Smooth muscle cell (in vitro differentiated cells): ENCODE measurements at regions not wholly inside any gene's neighbourhood (a gene's known extent, or its start where the extent isn't known, plus 50 kb on each side); places are given as distances from the start of the nearest gene placed in this dataset.
"Not testable (repeated sequence)": the region's sequence is repeated elsewhere in the genome, so short reads cannot be mapped to it uniquely, and the experiment has no call there.

ENCODE experiments used
- DNase-seq: peaks from one replicate; lab custom pipeline; 2025; ENCODE audit not compliant: unreplicated experiment; lab: John Stamatoyannopoulos, UW
- H2AFZ ChIP-seq: fragments of 200-600 bp; sonication (generic); 2 replicates; pipeline ENCODE4 v1.6.0; 2016; ENCODE audit warnings: antibody characterized with exemption, low read depth, mild to moderate bottlenecking
- H3F3A ChIP-seq: fragments of 200-600 bp; sonication (generic); 2 replicates; pipeline ENCODE4 v1.6.0; 2017; ENCODE audit warnings: antibody characterized with exemption, low read depth
- H3K27ac ChIP-seq: fragments of 200-600 bp; sonication (generic); 2 replicates; pipeline ENCODE4 v1.5.1; 2016; ENCODE audit warnings: low read depth, mild to moderate bottlenecking
- H3K27me3 ChIP-seq: fragments of 200-600 bp; sonication (generic); 2 replicates; pipeline ENCODE4 v1.6.1; 2016; ENCODE audit warnings: low read depth, mild to moderate bottlenecking
- H3K36me3 ChIP-seq: fragments of 200-600 bp; sonication (generic); 2 replicates; pipeline ENCODE4 v1.5.1; 2016; ENCODE audit warnings: low read depth
- H3K4me1 ChIP-seq: fragments of 200-600 bp; sonication (generic); 2 replicates; pipeline ENCODE4 v1.5.1; 2016; ENCODE audit warnings: low read depth
- H3K4me2 ChIP-seq: fragments of 200-600 bp; sonication (generic); 2 replicates; pipeline ENCODE4 v1.6.0; 2016; ENCODE audit warnings: mild to moderate bottlenecking
- H3K4me3 ChIP-seq: fragments of 200-600 bp; sonication (generic); 2 replicates; pipeline ENCODE4 v1.5.1; 2016; ENCODE audit warnings: mild to moderate bottlenecking
- H3K79me2 ChIP-seq: fragments of 200-600 bp; sonication (generic); 2 replicates; pipeline ENCODE4 v1.6.0; 2016; ENCODE audit warnings: low read depth, mild to moderate bottlenecking
- H3K9ac ChIP-seq: fragments of 200-600 bp; sonication (generic); 2 replicates; pipeline ENCODE4 v1.6.0; 2016; ENCODE audit warnings: low read depth
- H3K9me3 ChIP-seq: fragments of 200-600 bp; sonication (generic); replicated peaks from 2 replicates; pipeline ENCODE4 v1.5.1; 2016; ENCODE audit warnings: low read depth
- H4K20me1 ChIP-seq: fragments of 200-600 bp; sonication (generic); 2 replicates; pipeline ENCODE4 v1.6.0; 2016; ENCODE audit warnings: low read depth
- WGBS: methylation state at CpG from one replicate; pipeline ENCODE4 v1.1.7; 2016; ENCODE audit warnings: low lambda C conversion rate; 5-methylcytosine and 5-hydroxymethylcytosine counted together

- not testable (repeated sequence) for H3K4me3 ChIP-seq, H3F3A ChIP-seq, H3K4me1 ChIP-seq, H3K27ac ChIP-seq, DNase-seq, H3K9ac ChIP-seq, H2AFZ ChIP-seq, H3K79me2 ChIP-seq, H4K20me1 ChIP-seq, H3K4me2 ChIP-seq, H3K36me3 ChIP-seq, H3K9me3 ChIP-seq, H3K27me3 ChIP-seq
- no CpG with 5 or more reads among the region's 8 CpGs for WGBS
Observed at GRCh38 chr1:120608314-120609014, 115.3 kb upstream of the NBPF26 start.

GRCh38 chr1:120609015-120609573 lies 114.7 kb upstream of the NBPF26 start:
- H2AFZ ChIP-seq, H3K36me3 ChIP-seq, H4K20me1 ChIP-seq, DNase-seq, H3K4me1 ChIP-seq, H3K27me3 ChIP-seq, H3K27ac ChIP-seq, H3K9me3 ChIP-seq, H3K4me2 ChIP-seq, H3K4me3 ChIP-seq, H3F3A ChIP-seq, H3K9ac ChIP-seq, H3K79me2 ChIP-seq: not testable (repeated sequence)
- no CpG with 5 or more reads among the region's 3 CpGs for WGBS

GRCh38 chr1:120609834-120610233 lies 113.9 kb upstream of the NBPF26 start:
- H4K20me1 ChIP-seq, H3K4me2 ChIP-seq, H3K9me3 ChIP-seq, H3K4me3 ChIP-seq, H3K27me3 ChIP-seq, H3K9ac ChIP-seq, H3K36me3 ChIP-seq, H3K27ac ChIP-seq, H3K79me2 ChIP-seq, H3K4me1 ChIP-seq, DNase-seq, H2AFZ ChIP-seq, H3F3A ChIP-seq: not testable (repeated sequence)
- no CpG with 5 or more reads among the region's 6 CpGs for WGBS

- H3K79me2 ChIP-seq, H3K9me3 ChIP-seq, H3K36me3 ChIP-seq, H3F3A ChIP-seq, H3K27me3 ChIP-seq, DNase-seq, H3K27ac ChIP-seq, H3K4me3 ChIP-seq, H4K20me1 ChIP-seq, H3K4me1 ChIP-seq, H2AFZ ChIP-seq, H3K9ac ChIP-seq, H3K4me2 ChIP-seq: not testable (repeated sequence)
- no CpG with 5 or more reads among the region's 4 CpGs for WGBS
Observed at GRCh38 chr1:120614931-120615639, 108.7 kb upstream of the NBPF26 start.

GRCh38 chr1:120617493-120617892 lies 106.3 kb upstream of the NBPF26 start:
- H2AFZ ChIP-seq, H3K4me3 ChIP-seq, H3K36me3 ChIP-seq, H3K4me1 ChIP-seq, H3K27me3 ChIP-seq, DNase-seq, H3K9me3 ChIP-seq, H3F3A ChIP-seq, H3K9ac ChIP-seq, H4K20me1 ChIP-seq, H3K79me2 ChIP-seq, H3K27ac ChIP-seq, H3K4me2 ChIP-seq: not testable (repeated sequence)
- no CpG with 5 or more reads among the region's 3 CpGs for WGBS

GRCh38 chr1:120619867-120620692 lies 103.7 kb upstream of the NBPF26 start:
- not testable (repeated sequence) for H3K9ac ChIP-seq, H4K20me1 ChIP-seq, H3K27ac ChIP-seq, H2AFZ ChIP-seq, H3K9me3 ChIP-seq, H3K36me3 ChIP-seq, H3K4me2 ChIP-seq, H3K79me2 ChIP-seq, H3K4me3 ChIP-seq, H3K27me3 ChIP-seq, H3K4me1 ChIP-seq, DNase-seq, H3F3A ChIP-seq
- WGBS, result no CpG with 5 or more reads among the region's 25 CpGs

- H3K79me2 ChIP-seq, DNase-seq, H2AFZ ChIP-seq, H3K36me3 ChIP-seq, H3K9me3 ChIP-seq, H3K9ac ChIP-seq, H3K4me2 ChIP-seq, H3K4me1 ChIP-seq, H3K27me3 ChIP-seq, H3K4me3 ChIP-seq, H4K20me1 ChIP-seq, H3K27ac ChIP-seq, H3F3A ChIP-seq: not testable (repeated sequence)
- no CpG with 5 or more reads among the region's 5 CpGs for WGBS
Observed at GRCh38 chr1:120620693-120620969, 103.1 kb upstream of the NBPF26 start.

- H3K27ac ChIP-seq, H3K79me2 ChIP-seq, H3K36me3 ChIP-seq, H4K20me1 ChIP-seq, H2AFZ ChIP-seq, H3K27me3 ChIP-seq, H3K4me2 ChIP-seq, DNase-seq, H3K9me3 ChIP-seq, H3F3A ChIP-seq, H3K4me1 ChIP-seq, H3K9ac ChIP-seq, H3K4me3 ChIP-seq: not testable (repeated sequence)
- no CpG with 5 or more reads among the region's 5 CpGs for WGBS
Observed at GRCh38 chr1:120621278-120621677, 102.5 kb upstream of the NBPF26 start.
